Inflammatory macrophage treated with lipopolysaccharide for 4 hours (primary cell): ENCODE measurements at regions not wholly inside any gene's neighbourhood (a gene's known extent, or its start where the extent isn't known, plus 50 kb on each side); places are given as distances from the start of the nearest gene placed in this dataset.
A peak's percentile ranks its signal among the peaks of the same experiment; 100 is the strongest.

Experiments
- DNase-seq: peaks from one replicate; pipeline ENCODE4 v3.0.0-alpha.2; 2020

DNA sequence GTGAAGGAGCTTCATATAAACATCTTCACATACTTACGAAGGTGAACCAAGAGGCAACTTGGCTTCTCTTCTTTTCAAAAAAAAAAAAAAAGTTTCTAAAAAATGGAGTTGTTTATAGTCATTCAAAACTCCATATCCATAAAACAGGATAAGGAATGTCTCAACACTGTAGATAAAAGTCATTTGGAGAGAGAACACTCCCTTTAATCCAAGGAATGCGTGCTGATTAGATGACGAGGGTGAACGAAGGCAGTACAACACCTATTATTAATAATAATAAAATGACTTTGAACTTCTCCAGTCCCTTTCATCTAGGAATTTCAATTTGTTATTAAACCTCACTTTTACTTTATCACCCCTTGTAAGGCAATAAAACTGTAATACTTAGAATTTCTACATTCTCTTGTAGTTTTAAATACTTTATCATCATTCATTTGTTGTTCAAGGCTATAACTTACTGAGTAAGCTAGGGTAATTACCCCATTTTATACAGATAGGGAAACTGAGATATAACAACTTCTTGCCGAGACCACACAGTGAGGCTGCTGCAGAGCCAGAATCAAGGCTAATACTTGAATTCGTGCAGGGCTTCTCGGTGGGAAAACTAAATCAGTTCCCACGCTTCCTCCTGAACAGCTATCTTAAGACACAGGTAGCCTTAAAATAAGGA, 377.1 kb downstream of the EFNA5 start:
- DNase-seq, result no peak

DNA sequence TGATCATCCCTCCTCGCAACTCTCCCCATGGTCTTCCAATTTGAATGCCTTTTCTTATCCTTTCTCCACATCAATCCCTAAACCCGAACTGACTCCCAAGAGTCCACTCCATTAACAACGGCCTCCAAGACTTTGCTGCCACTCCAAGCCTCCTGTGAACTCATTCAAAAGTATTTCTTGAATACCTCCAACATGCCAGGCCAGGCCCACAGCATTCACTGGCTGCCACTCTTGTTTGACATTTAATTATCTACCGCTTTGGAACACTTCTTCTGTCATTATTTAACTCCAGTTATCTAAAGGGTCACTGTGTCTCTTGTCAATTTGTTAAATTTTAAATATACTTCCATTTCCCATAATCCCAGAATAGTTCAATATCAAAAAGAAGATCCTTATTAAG, 378.9 kb downstream of the EFNA5 start:
- DNase-seq, result no peak

DNA sequence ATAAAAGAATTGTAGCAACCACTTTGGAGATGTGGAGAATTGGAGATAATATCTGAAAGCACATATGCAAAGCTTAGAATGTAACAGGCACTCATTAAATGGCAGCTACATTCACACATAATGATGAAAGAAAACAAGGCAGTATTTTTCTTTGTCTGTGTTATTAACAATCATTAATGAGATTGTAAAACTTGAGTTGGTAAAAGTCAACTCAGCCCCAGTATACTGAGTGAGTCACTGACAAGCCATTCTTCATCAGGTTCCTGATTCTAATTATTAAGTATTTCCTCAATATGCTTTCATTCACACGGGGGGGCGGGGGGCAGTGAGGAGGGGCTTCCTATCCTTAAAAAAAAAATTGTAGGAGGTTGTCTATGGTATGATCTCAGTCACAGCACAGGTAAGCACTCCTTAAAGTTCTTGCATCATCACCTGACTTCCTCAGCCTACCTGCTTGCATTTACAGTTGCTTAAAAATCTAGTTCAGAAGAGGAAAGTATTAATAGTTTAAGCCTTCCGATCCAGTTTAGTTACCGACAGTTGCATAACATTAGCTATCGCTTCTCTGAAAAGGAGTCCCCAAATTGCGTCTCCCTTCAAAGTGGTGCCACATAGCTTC, 379.8 kb downstream of the EFNA5 start:
- peak; percentile 23 for DNase-seq

DNA sequence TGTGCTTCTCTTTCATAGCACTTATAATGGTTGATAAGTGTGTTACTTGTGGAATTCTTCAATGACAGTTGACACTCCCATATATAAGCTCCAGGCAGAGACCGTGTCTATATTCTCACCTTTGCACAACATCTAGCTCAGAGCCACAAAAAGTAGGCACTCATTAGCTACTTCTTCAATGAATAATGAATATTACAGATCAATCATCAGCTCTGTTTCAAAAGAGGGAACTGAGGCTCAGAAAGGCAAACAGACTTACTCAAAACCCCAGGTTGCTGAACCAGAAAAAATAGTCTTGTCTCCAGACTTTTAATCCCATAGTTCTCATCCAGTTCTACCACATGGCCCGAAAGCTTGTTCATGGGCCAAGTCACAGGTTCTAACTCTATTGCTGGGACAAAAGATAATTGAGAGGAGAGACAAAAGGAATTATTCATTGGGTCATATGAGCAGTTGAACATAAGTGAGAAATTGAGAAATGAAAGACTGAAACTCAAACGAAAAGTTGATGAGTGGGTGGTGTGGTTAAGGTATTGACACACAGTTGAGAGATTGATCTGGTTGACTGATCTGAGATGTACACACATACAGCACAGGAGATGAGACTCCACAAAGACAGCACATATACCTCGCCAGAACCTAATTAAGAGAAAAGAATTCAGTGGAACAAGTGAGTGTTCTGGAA, 381.6 kb downstream of the EFNA5 start:
- DNase-seq, result peak; percentile 77

DNA sequence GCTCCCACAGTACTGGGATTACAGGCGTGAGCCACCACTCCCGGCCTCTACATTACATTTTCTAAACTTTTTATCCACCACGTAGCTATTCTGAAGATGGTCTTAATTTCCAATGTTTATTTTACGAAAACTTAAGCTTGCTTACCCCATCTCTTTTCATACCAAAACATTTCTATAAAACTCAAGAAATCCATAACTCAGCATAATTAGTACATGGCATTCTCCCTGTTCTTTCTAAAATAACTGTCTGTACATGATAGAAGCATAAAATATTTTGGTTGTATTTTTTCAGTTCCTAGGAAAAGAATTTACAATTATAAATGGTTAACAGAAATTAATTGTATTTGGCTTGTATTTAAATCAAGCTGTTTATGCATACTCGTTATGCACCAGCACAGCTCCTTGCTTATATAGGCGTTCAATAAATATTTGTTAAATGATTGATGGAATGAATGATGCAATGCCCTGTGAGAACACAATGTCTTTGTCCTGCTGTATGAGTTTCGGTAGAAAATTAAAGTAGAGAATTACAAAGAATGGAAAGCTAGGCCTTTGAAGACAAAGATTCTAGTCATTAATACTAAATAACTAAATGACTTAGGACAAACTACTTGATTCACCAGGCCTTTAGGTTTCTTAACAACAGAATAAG, 384.2 kb downstream of the EFNA5 start:
- DNase-seq, result no peak

DNA sequence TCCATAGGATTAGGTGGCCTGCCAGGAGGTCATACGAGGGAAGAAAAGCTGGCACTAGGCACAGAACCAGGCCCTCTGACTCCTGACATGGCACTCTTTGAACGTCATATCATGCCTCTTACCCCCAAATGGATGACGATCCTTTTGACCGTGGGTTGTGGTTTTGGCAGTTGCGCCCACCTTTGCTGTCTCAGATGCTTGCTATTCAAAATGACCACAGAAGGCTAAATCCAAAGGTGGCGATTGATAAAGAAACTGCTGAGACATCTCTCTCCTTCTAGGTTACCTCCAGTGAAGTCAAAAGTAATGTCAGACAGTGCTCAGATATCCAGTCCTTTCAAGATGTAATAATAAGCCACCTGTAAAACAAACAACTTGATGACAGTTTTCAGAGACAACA, 385.0 kb downstream of the EFNA5 start:
- no peak for DNase-seq

DNA sequence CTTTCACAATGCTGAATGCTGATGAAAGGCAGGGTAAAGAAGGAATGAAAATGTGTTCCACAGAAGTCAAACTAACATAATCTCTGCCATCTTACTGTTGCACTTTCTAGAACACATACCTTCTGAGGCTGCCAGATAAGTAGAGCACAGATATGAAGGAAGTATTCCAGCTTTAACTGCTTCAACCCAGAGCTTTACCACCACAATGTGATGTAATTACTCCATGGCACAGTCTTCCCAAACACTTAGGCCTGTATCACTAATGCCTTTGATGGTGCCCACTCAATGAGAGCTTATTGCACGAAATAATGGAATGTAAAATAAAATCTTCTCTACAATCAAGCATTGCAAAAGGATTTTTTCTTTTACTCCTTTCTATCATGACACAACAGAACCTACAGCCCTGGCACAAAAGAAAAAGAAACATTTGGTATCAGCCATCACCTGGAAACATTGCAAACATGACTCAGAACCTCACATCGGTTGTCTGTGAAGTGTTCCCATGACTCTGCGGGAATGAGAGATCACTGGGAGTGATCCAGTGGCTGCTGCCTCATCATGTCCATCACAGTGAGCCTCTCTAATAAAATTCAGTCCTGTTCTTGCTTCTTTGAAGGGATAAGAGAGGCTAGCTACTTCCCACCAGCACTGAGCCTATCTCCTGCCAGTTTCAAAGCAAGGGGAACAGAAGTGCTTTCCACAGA, 385.8 kb downstream of the EFNA5 start:
- no peak for DNase-seq

DNA sequence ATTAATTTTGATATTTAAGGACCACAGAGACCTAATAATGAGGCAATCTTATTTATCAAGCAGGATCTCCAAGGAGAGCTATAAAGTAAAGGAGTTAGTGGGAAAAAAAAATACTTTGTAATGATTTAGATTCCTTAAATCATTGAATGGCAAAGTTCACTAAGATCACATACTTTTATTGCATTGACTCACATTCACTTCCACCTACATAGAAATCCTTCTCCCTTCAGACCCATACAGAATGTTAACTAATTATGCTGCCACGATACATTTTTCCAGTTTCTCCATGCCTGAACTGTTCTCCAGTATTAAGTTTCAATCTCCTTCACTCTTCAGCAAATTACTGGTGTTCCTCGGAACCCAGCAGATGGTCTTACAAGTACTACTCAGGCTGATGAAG, 388.7 kb downstream of the EFNA5 start:
- DNase-seq, result no peak

DNA sequence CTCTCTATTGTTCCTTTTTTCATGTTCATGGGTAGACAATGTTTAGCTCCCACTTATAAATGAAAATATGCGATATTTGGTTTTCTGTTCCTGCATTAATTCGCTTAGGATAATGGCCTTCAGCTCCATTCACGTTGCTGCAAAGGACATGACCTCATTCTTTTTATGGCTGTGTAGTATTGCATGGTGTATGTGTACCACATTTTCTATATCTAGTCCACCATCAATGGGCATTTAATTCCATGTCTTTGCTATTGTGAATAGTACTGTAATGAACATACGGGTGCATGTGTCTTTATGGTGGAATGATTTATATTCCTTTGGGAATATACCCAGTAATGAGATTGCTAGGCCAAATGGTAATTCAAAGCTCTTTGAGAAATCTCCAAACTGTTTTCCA, 392.0 kb downstream of the EFNA5 start:
- DNase-seq, result no peak

DNA sequence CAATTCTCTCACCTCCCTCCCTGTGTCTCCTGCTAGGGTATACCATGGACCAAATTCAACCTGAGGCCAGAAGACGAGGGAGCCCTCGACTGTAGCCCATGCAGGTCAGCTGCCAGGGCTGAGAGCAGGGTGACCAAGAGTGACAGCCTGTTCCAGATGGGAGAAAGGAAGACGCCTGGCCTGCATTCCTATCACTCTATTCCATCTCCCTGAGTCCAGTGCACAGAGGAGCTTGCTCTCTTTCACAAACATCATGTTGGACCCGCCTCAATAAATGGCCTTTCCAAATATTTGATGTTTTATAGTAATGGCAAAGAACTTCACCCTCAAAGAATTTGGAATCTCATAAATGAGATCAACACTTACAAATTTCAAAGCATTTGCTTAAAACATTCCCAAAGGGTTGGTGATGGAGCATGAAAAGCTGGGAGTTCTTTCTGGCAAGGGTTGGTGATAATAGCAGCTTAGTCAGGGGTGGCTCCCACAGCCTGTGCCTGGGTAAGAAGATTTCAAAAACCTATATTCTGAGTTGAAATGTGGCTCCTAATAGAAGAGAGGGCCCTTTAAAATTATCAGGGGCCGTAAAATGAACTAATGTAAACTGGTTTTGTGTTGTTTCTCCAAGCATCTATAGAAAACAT, 393.1 kb downstream of the EFNA5 start:
- DNase-seq, result no peak

DNA sequence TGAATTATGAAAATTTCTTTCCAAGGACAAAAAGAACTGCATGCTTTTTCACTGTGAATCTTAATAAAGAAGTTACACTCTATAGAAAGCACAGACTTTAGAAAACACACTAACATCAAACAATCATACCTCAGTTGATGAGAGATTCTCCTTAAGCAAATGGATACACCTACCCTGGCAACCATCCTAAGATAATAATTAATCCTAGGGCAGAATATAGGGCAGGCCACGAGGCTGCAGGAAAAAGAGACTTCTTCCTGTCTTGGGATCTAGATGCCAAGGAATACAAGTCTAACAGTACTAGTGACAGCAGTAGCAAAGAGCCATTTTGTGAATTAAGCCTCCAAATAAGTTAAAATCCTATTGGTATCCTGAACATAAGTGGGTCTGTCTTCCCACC, 395.4 kb downstream of the EFNA5 start:
- DNase-seq, result no peak

DNA sequence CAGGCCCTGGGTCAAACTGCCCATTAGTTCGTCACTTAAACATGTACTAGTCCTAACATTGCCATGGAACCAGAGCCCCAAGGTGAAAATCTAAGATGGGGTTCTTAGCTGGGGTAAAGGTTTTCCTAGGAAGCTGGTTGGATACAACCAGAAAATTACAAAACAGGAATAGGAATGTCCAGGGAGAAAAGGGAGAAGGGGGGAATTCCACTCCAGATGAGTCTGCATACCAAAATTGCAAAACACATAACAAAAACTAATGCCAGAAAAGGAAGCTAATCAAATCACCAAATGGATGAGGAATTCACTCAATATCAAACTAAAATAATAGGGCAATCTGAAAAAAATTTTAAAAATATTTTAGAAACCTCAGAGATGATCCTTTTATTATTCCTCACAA, 396.2 kb downstream of the EFNA5 start:
- no peak for DNase-seq

DNA sequence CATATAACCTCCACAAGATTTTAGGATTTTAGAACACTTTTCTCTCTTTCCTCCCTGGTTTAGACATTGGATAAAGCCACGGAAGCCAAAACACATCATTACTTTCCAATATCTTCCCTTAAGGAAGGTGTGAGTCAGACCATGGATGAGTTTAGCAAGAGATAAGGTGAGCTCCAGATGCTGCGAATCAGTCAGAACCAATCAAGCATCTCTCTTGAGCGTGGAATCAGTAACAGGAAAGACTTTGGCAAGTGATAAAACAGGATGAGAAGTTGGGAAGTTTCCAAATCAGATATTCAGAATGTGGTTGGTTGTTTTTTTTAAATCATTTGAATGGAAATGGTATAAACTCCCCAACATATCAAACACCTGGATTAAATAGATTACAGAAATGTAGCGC, 397.8 kb downstream of the EFNA5 start:
- no peak for DNase-seq

DNA sequence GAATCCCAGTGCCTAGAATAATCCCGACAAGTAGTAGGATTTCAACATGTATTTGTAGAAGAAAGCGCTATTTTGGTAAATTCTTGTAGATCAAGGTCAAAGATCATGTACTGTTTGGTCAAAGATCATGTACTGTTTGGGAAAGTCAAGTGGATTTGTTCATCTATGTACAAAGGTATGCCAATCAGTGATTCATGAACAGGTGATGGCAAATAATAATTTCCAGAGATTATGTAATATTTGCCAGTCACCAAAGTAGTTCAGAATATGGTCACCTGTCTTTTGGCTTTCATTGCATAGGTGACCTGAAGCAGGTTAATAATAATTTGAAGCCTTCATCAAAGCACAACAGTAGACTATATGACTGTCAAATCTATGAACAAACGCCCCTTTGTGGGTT, 398.2 kb downstream of the EFNA5 start:
- no peak for DNase-seq

DNA sequence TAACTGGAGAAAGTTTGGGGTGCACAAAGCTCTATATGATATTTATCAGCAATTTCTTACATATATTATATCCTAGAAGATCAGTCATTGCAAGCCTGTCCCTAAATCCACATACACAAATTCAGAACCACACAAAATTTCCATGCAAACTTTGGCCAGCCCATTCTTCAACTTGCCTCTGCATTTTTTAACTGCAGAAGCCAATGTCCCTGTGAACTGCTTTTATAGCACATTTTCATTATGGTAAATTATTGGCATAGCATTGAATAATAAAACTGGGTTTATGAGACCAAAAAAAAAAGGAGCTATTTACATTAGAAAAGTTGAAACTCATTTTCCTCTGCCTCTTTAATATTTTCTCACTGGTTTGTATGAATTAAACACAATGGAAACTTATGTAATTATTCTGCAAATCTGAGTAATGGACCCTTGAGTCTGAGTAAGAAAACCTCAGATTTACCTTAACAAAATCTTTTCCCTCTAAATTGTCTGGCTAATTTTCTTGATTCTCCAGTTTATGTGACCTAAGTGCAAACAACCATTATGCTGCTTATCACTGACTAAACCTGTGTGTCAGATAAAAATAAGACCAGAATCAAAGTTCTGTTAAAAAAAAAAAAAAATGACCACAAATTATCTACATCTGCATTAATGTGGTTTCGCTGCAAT, 398.9 kb downstream of the EFNA5 start:
- no peak for DNase-seq

DNA sequence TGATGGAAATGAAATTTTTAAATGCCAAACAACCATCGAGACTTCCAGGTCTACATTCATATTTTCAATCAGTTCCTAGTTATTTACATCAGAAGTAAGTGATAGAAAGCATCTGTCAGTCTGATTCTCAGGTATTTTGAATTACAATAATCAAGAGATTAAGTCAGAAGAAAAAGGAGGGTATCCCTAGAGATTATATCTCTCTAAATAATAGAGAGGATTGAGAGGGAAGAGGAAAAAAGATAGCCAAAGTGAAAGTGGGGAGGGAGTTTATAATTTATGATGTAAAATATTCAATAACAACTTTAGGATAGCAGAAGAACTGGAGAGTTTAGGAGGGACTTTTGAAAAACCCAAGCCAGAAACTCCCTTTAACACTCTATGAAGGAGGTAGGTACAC, 400.2 kb downstream of the EFNA5 start:
- no peak for DNase-seq

DNA sequence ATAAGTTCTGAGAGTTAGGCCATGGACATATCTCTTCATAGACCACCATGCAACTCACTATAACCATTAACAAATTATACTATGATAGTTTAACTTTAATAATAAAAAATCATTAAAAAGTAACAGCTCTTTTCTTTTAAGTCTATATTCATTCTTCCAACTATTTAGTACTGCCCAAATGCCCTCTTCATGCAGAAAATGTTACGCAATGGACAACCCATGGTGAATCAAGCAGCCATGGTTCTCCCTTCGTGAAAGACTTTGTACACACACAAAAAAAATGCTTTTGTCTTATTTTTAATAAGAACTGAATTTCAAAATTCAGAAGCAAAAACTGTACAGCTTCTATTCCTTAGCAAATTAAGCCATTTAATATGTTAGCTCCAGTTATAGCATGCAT, 401.1 kb downstream of the EFNA5 start:
- DNase-seq, result no peak

DNA sequence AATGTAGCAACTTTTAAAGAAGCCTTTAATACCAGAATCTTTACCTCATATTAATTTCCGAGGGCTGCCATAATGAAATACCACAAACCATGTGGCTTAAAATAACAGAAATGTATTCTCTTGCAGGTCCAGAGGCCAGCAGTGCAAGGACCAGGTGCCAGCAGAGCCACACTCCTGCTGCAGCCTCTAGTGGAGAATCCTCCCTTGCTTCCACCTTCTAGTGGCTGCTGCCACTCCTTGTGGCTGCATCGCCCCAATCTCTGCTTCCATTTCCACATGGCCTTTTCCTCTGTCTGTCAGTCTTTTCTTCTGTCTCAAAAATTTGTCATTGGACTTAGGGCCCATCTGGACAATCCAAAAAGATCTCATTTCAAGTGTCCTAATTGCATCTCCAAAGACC, 401.5 kb downstream of the EFNA5 start:
- no peak for DNase-seq

DNA sequence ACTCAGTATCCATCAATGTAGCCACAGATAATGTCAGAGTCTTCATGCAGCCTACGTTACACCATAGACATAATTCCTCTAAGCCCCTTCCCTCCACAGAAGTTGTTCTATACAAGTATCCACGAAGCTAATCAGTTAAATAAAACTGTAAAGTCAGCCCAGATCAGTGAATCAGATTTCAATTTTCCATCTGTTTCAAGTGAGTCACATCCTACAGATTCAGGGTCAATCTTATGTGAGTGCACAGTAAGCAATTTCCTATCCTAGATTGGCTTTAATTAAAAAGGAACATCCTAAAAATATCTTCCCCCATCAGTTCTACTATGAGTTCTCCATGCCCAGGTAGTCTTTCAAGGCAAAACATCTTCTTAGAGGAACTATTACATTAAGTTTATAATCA, 402.5 kb downstream of the EFNA5 start:
- no peak for DNase-seq

DNA sequence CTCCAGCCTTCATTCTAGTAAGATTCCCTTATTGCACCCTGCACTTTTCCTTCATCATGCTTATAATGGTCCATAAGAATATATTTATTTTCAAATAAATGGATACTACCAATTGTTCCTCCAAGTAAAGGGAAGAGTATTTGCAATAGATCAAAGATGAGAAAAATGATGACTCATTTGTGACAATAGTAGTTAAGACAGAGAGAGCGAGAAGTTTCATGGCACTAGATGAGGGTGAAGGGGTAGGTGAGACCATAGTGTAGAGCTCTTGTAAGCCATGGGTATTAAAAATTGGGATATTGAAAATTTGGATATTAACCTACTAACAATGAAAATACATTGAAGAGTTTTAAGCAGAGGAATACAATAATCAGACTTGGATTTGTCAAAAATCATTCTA, 404.6 kb downstream of the EFNA5 start:
- no peak for DNase-seq

DNA sequence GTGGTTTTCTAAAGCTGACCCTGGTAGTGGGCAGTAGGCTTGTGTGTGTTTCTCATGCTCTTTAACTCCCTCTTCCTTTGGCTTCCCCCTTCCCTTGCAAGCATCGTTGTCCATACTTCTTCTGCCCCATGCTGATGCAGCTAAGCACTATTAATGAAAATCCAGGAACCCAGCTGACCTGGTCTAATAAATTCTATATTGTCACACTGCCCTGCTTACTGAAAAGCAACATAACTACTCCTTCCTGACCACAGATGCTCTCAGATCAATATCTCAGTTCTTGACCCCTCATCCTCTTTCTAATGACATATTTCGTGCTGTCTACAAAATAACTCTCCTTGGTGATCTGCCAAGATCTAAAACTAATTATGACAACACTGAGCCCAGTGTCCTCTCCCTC, 405.5 kb downstream of the EFNA5 start:
- no peak for DNase-seq

DNA sequence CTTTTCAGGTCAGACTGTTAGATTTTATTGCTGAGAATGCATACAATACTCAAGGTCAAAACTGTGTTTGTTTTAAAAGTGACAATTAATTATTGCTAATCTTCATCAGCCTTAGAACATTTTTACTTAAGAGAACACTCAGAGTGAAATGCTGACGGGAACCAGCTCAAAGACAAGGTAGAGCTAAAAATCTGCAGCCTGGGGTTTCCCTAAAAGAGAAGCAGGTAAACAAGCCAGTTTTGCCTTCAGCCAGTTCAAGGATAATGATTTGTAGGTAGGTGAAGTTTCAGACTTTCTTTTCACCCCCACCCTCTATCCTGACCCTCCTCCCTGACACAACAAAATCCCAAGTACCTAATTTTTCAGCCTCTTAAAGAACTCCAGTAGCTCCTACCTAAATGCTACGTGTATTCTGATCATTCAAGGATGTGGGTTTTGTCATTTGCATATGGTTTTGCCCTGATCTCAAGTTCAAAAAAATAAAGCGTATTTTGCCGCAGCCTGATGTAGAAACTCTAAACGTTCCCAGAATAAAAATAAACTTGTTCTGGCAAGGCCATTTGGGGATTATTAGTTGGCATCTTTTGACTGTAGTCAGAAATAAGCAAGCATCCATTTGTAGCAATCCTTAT, 407.2 kb downstream of the EFNA5 start:
- no peak for DNase-seq
